HG03039 (cell line): ENCODE measurements at regions not wholly inside any gene's neighbourhood (a gene's known extent, or its start where the extent isn't known, plus 50 kb on each side); places are given as distances from the start of the nearest gene placed in this dataset.
A peak's percentile ranks its signal among the peaks of the same experiment; 100 is the strongest.

Source experiments
- ATAC-seq: cut with Tn5 transposase; IDR thresholded peaks from one replicate; pipeline ENCODE4 v1.9.1; 2021; ENCODE audit warnings: mild to moderate bottlenecking, moderate library complexity; ENCODE audit not compliant: unreplicated experiment

- peak; percentile 85 for ATAC-seq
These were observed 175.8 kb upstream of the PIEZO2 start for GRCh38 chr18:11324956-11325882.

GRCh38 chr18:11324510-11324909 lies 175.1 kb upstream of the PIEZO2 start:
- no peak for ATAC-seq

GRCh38 chr18:11323359-11323819 lies 174.0 kb upstream of the PIEZO2 start:
- ATAC-seq, result no peak

GRCh38 chr18:11322716-11323115 lies 173.3 kb upstream of the PIEZO2 start:
- ATAC-seq, result no peak

GRCh38 chr18:11322006-11322405 lies 172.6 kb upstream of the PIEZO2 start:
- ATAC-seq, result no peak

GRCh38 chr18:11320986-11321385 lies 171.6 kb upstream of the PIEZO2 start:
- ATAC-seq, result no peak

- ATAC-seq, result no peak
These were observed 167.2 kb upstream of the PIEZO2 start for GRCh38 chr18:11316546-11316945.

- no peak for ATAC-seq
These were observed 161.2 kb upstream of the PIEZO2 start for GRCh38 chr18:11310476-11311086.

- no peak for ATAC-seq
These were observed 159.8 kb upstream of the PIEZO2 start for GRCh38 chr18:11309172-11309571.

GRCh38 chr18:11308499-11308898 lies 159.1 kb upstream of the PIEZO2 start:
- ATAC-seq, result no peak

GRCh38 chr18:11307716-11308115 lies 158.3 kb upstream of the PIEZO2 start:
- ATAC-seq, result no peak

GRCh38 chr18:11305507-11305906 lies 156.1 kb upstream of the PIEZO2 start:
- no peak for ATAC-seq

- ATAC-seq, result no peak
These were observed 155.6 kb upstream of the PIEZO2 start for GRCh38 chr18:11304928-11305327.

- ATAC-seq, result no peak
These were observed 147.6 kb upstream of the PIEZO2 start for GRCh38 chr18:11296946-11297345.

- ATAC-seq, result no peak
These were observed 144.4 kb upstream of the PIEZO2 start for GRCh38 chr18:11293794-11294193.

- no peak for ATAC-seq
These were observed 141.4 kb upstream of the PIEZO2 start for GRCh38 chr18:11290786-11291185.

GRCh38 chr18:11289248-11289647 lies 139.9 kb upstream of the PIEZO2 start:
- ATAC-seq, result no peak

GRCh38 chr18:11288401-11288800 lies 139.0 kb upstream of the PIEZO2 start:
- ATAC-seq, result no peak

GRCh38 chr18:11286431-11286830 lies 137.1 kb upstream of the PIEZO2 start:
- ATAC-seq, result no peak

- no peak for ATAC-seq
These were observed 135.4 kb upstream of the PIEZO2 start for GRCh38 chr18:11284811-11285210.

GRCh38 chr18:11284349-11284748 lies 135.0 kb upstream of the PIEZO2 start:
- ATAC-seq, result no peak

- ATAC-seq, result no peak
These were observed 134.3 kb upstream of the PIEZO2 start for GRCh38 chr18:11283479-11284161.
